H1 (cell line): ENCODE measurements at regions not wholly inside any gene's neighbourhood (a gene's known extent, or its start where the extent isn't known, plus 50 kb on each side); places are given as distances from the start of the nearest gene placed in this dataset.

ENCODE experiments used
- BACH1 ChIP-seq: IDR thresholded peaks from 2 replicates; pipeline ENCODE4 v1.6.1; 2012; ENCODE audit warnings: low read length, improper control_type of control experiment
- CBX8 ChIP-seq: fragments of 300-800, 300-1000 bp; sonication (generic); IDR thresholded peaks from 2 replicates; pipeline ENCODE4 v1.7.1; 2016; ENCODE audit warnings: low read depth, low read length, borderline replicate concordance
- CHD2 ChIP-seq: IDR thresholded peaks from 2 replicates; pipeline ENCODE4 v1.6.1; 2012; ENCODE audit warnings: low read length, improper control_type of control experiment
- EGR1 ChIP-seq: IDR thresholded peaks from 2 replicates; pipeline ENCODE4 v1.6.1; 2011; ENCODE audit warnings: low read depth, low read length, borderline replicate concordance
- HDAC6 ChIP-seq: IDR thresholded peaks from one replicate; pipeline ENCODE4 v1.7.1; 2012; ENCODE audit warnings: low read depth, mild to moderate bottlenecking, inconsistent platforms, low read length, moderate library complexity
- RFX5 ChIP-seq: IDR thresholded peaks from 2 replicates; pipeline ENCODE4 v1.6.1; 2011; ENCODE audit warnings: low read depth, low read length, improper control_type of control experiment, borderline replicate concordance
- SUZ12 ChIP-seq: fragments of 200-600 bp; sonication (generic); IDR thresholded peaks from 2 replicates; pipeline ENCODE4 v1.6.1; 2012; ENCODE audit warnings: mild to moderate bottlenecking, inconsistent platforms, low read length, moderate library complexity, mixed read lengths
- YY1 ChIP-seq: IDR thresholded peaks from 2 replicates; pipeline ENCODE4 v1.6.1; 2011; ENCODE audit warnings: low read depth, mild to moderate bottlenecking, low read length

DNA sequence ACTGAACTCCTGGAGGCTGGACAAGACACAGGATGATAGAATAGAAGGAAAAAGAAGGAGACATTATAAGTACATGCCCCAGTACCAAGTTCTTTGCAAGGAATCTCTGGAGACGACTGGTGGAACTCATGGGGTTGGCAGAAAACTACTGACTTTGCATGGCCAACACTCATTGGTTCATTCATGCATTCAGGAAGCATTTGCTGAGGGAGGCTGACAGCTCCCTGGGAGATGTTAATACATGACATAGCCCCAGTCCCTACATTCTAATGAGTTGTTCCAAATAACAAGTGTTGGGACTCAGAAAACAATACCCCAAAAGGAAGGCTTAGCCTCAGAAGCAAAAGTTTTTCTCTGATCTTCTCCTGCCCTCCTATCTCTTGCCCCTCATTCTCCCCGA, 172.8 kb upstream of the IRF2BP2 start (continued):
- no peak for TF ChIP-seq HDAC6
- TF ChIP-seq SUZ12: no peak
- no peak for TF ChIP-seq BACH1
- TF ChIP-seq RFX5: no peak
- no peak for TF ChIP-seq CHD2
- TF ChIP-seq EGR1: no peak
- TF ChIP-seq CBX8: no peak
- no peak for TF ChIP-seq YY1
